NCI-H69 (cell line): ENCODE measurements at regions not wholly inside any gene's neighbourhood (a gene's known extent, or its start where the extent isn't known, plus 50 kb on each side); places are given as distances from the start of the nearest gene placed in this dataset.
A peak's percentile ranks its signal among the peaks of the same experiment; 100 is the strongest.

Source experiments
- DNase-seq: peaks from one replicate; lab custom pipeline; 2025; lab: John Stamatoyannopoulos, UW

GRCh38 chr2:120440521-120441350 lies 94.8 kb downstream of the INHBB start:
- DNase-seq = no peak

- no peak for DNase-seq
These were observed 95.4 kb downstream of the INHBB start for GRCh38 chr2:120441351-120441700.

GRCh38 chr2:120441744-120442471 lies 96.0 kb downstream of the INHBB start:
- DNase-seq = peak; percentile 88

- DNase-seq = no peak
These were observed 96.6 kb downstream of the INHBB start for GRCh38 chr2:120442541-120442922.

GRCh38 chr2:120442923-120443571 lies 97.1 kb downstream of the INHBB start:
- DNase-seq = no peak

GRCh38 chr2:120443946-120444345 lies 98.0 kb downstream of the INHBB start:
- DNase-seq = no peak

- no peak for DNase-seq
These were observed 98.8 kb downstream of the INHBB start for GRCh38 chr2:120444691-120445240.

- DNase-seq = peak; percentile 12
These were observed 99.7 kb downstream of the INHBB start for GRCh38 chr2:120445449-120446143.

- no peak for DNase-seq
These were observed 100.5 kb downstream of the INHBB start for GRCh38 chr2:120446236-120447126.

- no peak for DNase-seq
These were observed 101.3 kb downstream of the INHBB start for GRCh38 chr2:120447127-120447785.

GRCh38 chr2:120448436-120448835 lies 102.5 kb downstream of the INHBB start:
- DNase-seq = no peak

GRCh38 chr2:120448961-120449810 lies 103.2 kb downstream of the INHBB start:
- DNase-seq = peak; percentile 89

- DNase-seq = no peak
These were observed 104.4 kb downstream of the INHBB start for GRCh38 chr2:120450196-120450820.

- no peak for DNase-seq
These were observed 105.4 kb downstream of the INHBB start for GRCh38 chr2:120451334-120451733.

- no peak for DNase-seq
These were observed 106.2 kb downstream of the INHBB start for GRCh38 chr2:120452131-120452530.

GRCh38 chr2:120452945-120453634 lies 107.2 kb downstream of the INHBB start:
- DNase-seq = no peak

GRCh38 chr2:120453635-120453998 lies 107.7 kb downstream of the INHBB start:
- DNase-seq = no peak

GRCh38 chr2:120454654-120455385 lies 108.9 kb downstream of the INHBB start:
- DNase-seq = no peak
